GM10248 (cell line): ENCODE measurements at regions not wholly inside any gene's neighbourhood (a gene's known extent, or its start where the extent isn't known, plus 50 kb on each side); places are given as distances from the start of the nearest gene placed in this dataset.

Experiments used
- CTCF ChIA-PET: fragments of 300-600 bp; sonication (Branson Sonifier 250); formaldehyde crosslinking; extraction: SDS; loops from one replicate; lab custom pipeline; 2021; ENCODE audit warnings: antibody characterized with exemption; lab: Yijun Ruan, JAX
- POLR2A ChIA-PET: fragments of 350-650 bp; sonication (Branson Sonifier 250); formaldehyde crosslinking; extraction: SDS; loops from one replicate; lab custom pipeline; 2020; ENCODE audit warnings: antibody characterized with exemption; lab: Yijun Ruan, JAX
- DNase-seq: peaks from one replicate; pipeline ENCODE4 v3.0.0; 2012; ENCODE audit errors: extremely low spot score
- TF ChIP-seq, protein P1 (sequence below): IDR thresholded peaks from 2 replicates; pipeline ENCODE4 v1.5.1; 2012; ENCODE audit warnings: mild to moderate bottlenecking, low read depth; ENCODE audit errors: extremely low read depth, missing control alignments, control extremely low read depth

DNA sequence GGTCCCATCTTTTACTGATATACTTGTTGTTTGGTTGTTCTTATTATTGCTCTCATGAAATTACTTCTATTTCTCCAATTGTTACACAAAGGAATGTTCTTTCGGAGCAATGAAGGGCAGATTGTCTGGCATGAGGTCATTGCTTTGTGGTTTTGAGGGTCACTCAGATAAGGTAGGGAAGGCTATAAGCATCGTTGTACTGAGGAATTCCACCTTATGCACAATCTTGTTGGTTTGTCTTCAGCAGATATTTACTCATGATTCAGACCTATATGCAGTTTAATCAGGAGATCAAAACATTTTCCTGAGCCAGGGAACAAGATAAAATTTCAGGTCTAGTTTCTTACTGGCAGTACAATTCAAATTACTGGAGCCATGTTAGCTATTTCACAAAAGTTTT lies 163.0 kb upstream of the SPHKAP start:
- DNase-seq = no peak
- TF ChIP-seq, protein P1, sequence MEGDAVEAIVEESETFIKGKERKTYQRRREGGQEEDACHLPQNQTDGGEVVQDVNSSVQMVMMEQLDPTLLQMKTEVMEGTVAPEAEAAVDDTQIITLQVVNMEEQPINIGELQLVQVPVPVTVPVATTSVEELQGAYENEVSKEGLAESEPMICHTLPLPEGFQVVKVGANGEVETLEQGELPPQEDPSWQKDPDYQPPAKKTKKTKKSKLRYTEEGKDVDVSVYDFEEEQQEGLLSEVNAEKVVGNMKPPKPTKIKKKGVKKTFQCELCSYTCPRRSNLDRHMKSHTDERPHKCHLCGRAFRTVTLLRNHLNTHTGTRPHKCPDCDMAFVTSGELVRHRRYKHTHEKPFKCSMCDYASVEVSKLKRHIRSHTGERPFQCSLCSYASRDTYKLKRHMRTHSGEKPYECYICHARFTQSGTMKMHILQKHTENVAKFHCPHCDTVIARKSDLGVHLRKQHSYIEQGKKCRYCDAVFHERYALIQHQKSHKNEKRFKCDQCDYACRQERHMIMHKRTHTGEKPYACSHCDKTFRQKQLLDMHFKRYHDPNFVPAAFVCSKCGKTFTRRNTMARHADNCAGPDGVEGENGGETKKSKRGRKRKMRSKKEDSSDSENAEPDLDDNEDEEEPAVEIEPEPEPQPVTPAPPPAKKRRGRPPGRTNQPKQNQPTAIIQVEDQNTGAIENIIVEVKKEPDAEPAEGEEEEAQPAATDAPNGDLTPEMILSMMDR = no peak
- ChIA-PET POLR2A (no interaction called here), CTCF (no interaction called here)

DNA sequence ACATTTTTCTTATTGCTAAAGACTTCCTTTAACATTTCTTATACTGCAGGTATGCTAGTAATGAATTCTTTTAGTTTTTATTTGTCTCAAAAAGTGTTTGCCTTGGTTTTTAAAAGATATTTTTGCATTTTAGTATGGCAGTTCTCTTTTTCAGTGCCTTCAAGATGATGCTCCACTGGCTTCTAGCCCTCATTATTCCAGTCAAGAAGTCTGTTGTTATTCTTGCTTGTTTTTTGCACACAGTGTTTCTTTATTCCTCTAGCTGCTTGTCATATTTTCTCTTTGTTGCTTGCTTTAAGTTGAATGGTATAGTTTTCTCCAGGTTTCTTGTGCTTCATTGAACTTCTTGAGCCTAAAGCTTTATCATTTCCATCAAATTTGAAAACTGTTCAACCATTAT lies 158.0 kb upstream of the SPHKAP start:
- TF ChIP-seq, protein P1 = no peak
- CTCF ChIA-PET = interaction anchor here (0.9 kb wide), 1 partner anchor 51 kb away, joined by 3 read pairs; no protein-coding TSS in a partner anchor
- no peak for DNase-seq
- POLR2A ChIA-PET = no interaction called here

DNA sequence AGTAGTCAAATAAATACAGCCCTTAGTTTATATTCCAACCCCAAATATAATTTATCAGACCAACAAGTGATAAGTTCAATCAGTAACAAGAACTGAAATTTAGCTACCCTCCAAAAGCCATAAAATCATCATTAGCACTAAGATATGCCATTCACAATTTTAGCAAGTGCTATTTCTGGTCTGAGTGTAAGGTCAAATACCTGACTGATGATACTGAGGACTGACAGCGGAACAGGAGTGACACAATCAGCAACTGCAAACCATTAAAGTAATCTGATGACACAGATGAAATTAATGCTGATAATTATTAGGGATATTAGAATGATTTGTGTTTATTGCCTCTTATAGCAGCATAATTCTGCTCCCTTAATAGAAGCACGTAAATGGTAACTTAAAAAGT lies 152.7 kb upstream of the SPHKAP start:
- no peak for DNase-seq
- ChIA-PET POLR2A (no interaction called here), CTCF (interaction anchor here (1.3 kb wide), 1 partner anchor 20 kb away, joined by 3 read pairs; no protein-coding TSS in a partner anchor)
- TF ChIP-seq, protein P1 = no peak

DNA sequence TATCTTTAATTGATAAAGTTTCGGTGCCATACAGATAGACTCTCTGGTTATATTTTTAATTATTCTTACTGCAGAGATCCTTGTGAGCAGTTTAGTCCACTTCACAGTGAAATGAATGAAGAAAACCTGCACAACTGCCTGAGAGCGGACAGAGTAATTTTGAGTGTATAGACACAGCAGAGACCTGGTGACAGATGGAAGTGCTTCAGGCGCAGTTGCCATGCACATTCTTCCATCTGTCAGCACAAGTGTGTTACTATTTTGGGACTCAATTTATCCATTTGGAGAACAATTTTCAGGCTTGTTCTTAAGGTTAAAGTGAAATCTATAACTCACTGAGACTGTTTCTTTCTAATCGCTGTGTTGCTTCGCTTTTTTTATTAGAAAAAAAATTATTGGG lies 147.8 kb upstream of the SPHKAP start:
- POLR2A ChIA-PET = no interaction called here
- CTCF ChIA-PET = interaction anchor here (1.1 kb wide), 1 partner anchor 8 kb away, joined by 4 read pairs; no protein-coding TSS in a partner anchor
- no peak for DNase-seq
- TF ChIP-seq, protein P1 = no peak

DNA sequence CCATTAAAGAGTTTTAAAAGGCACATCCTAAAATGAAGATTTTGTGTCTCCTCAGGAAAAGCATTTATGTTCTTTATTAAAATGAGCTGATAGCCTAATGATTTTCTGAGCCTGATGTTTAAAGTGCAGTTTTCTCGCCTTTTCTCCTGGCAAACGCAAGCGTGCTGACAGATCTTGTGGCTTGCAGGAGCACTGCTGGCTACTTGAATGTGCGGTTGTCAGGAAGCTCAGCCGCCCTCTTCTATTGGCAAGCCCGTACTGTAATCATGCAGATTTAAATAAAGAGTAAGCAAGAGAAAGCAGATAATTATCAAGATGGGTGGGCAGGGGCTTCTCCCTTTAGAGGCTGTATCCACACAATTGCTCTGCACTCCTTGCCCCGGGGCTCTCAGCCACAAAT lies 139.5 kb upstream of the SPHKAP start:
- POLR2A ChIA-PET = no interaction called here
- TF ChIP-seq, protein P1 = no peak
- DNase-seq = no peak
- CTCF ChIA-PET = interaction anchor here (1.5 kb wide), 1 partner anchor 9 kb away, joined by 4 read pairs; no protein-coding TSS in a partner anchor

DNA sequence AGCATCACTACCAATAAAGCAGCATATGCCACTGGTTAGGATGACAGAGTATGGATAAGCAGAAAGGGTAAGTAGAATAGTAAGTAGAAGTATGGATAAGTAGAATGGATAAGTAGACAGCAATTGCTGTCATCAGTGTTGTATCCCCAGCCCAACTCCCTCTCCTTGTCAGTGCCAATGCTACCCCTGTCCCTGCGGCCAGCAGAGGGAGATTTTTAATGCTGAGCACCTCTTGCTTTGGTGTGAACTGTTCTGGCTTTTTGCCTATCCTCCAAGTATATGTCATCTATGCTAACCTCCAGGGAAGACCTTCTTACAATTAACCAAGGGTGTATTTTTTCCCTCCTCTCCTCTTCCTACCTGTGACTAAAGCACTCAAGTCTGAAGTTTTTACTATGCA lies 136.7 kb upstream of the SPHKAP start:
- TF ChIP-seq, protein P1 = no peak
- no peak for DNase-seq
- ChIA-PET POLR2A (no interaction called here), CTCF (no interaction called here)
